OCI-LY1 (cell line): ENCODE measurements at regions not wholly inside any gene's neighbourhood (a gene's known extent, or its start where the extent isn't known, plus 50 kb on each side); places are given as distances from the start of the nearest gene placed in this dataset.

ENCODE experiments used
- H2AFZ ChIP-seq: fragments of 200-600 bp; sonication (generic), shearing (Covaris generic); 2 replicates; pipeline ENCODE4 v1.6.0; 2014; ENCODE audit warnings: antibody characterized with exemption, mild to moderate bottlenecking, low read length
- H3F3A ChIP-seq: fragments of 200-600 bp; sonication (generic), shearing (Covaris generic); 2 replicates; pipeline ENCODE4 v1.6.0; 2014; ENCODE audit warnings: mild to moderate bottlenecking, antibody characterized with exemption, low read length, moderate library complexity; ENCODE audit not compliant: insufficient read depth
- H3K27ac ChIP-seq: fragments of 200-600 bp; sonication (generic); 2 replicates; pipeline ENCODE4 v1.5.1; 2014; ENCODE audit warnings: low read length, mixed run types, mild to moderate bottlenecking, low read depth; ENCODE audit not compliant: poor library complexity, severe bottlenecking
- H3K27me3 ChIP-seq: fragments of 200-600 bp; sonication (generic); 2 replicates; pipeline ENCODE4 v1.6.0; 2014; ENCODE audit warnings: antibody characterized with exemption, mild to moderate bottlenecking, low read length, moderate library complexity; ENCODE audit not compliant: insufficient read depth
- H3K36me3 ChIP-seq: fragments of 200-600 bp; sonication (generic); 2 replicates; pipeline ENCODE4 v1.6.1; 2014; ENCODE audit warnings: mild to moderate bottlenecking, antibody characterized with exemption, low read length, moderate library complexity, mixed read lengths; ENCODE audit not compliant: insufficient read depth
- H3K4me1 ChIP-seq: fragments of 200-600 bp; sonication (generic); 2 replicates; pipeline ENCODE4 v1.5.1; 2014; ENCODE audit warnings: mild to moderate bottlenecking, low read length, moderate library complexity; ENCODE audit not compliant: insufficient read depth, severe bottlenecking
- H3K4me2 ChIP-seq: fragments of 200-600 bp; sonication (generic), shearing (Covaris generic); 2 replicates; pipeline ENCODE4 v1.6.1; 2014; ENCODE audit warnings: low read length
- H3K4me3 ChIP-seq: fragments of 200-600 bp; sonication (generic); 2 replicates; pipeline ENCODE4 v1.5.1; 2014; ENCODE audit warnings: low read length, low read depth, mild to moderate bottlenecking, mixed read lengths; ENCODE audit not compliant: poor library complexity, severe bottlenecking
- H3K79me2 ChIP-seq: fragments of 200-600 bp; shearing (Covaris generic); 2 replicates; pipeline ENCODE4 v1.6.1; 2016; ENCODE audit warnings: mixed run types, low read length, mixed read lengths; ENCODE audit not compliant: insufficient read depth
- H3K9ac ChIP-seq: fragments of 200-600 bp; sonication (generic), shearing (Covaris generic); 2 replicates; pipeline ENCODE4 v1.6.1; 2014; ENCODE audit warnings: mild to moderate bottlenecking, low read length, mixed read lengths
- H3K9me2 ChIP-seq: fragments of 200-600 bp; sonication (generic), shearing (Covaris generic); 2 replicates; pipeline ENCODE4 v1.6.1; 2014; ENCODE audit warnings: low read depth, mild to moderate bottlenecking, low read length, mixed read lengths
- H3K9me3 ChIP-seq: fragments of 200-600 bp; shearing (Covaris generic); 2 replicates; pipeline ENCODE4 v1.6.1; 2014; ENCODE audit warnings: low read length, mixed read lengths
- H4K20me1 ChIP-seq: fragments of 200-600 bp; sonication (generic), shearing (Covaris generic); 2 replicates; pipeline ENCODE4 v1.6.0; 2016; ENCODE audit warnings: mild to moderate bottlenecking, low read length; ENCODE audit not compliant: insufficient read depth
- EZH2 ChIP-seq: fragments of 200-600 bp; sonication (generic), shearing (Covaris generic); IDR thresholded peaks from 2 replicates; pipeline ENCODE4 v1.8.0; 2017; ENCODE audit warnings: borderline replicate concordance, mixed run types, mild to moderate bottlenecking, antibody characterized with exemption, low read length, moderate library complexity, mixed read lengths
- TF ChIP-seq, protein P1 (sequence below): fragments of 200-600 bp; sonication (generic), shearing (Covaris generic); IDR thresholded peaks from 2 replicates; pipeline ENCODE4 v1.5.1; 2017; ENCODE audit warnings: mild to moderate bottlenecking, antibody characterized with exemption, low read length, moderate library complexity, mixed read lengths

DNA sequence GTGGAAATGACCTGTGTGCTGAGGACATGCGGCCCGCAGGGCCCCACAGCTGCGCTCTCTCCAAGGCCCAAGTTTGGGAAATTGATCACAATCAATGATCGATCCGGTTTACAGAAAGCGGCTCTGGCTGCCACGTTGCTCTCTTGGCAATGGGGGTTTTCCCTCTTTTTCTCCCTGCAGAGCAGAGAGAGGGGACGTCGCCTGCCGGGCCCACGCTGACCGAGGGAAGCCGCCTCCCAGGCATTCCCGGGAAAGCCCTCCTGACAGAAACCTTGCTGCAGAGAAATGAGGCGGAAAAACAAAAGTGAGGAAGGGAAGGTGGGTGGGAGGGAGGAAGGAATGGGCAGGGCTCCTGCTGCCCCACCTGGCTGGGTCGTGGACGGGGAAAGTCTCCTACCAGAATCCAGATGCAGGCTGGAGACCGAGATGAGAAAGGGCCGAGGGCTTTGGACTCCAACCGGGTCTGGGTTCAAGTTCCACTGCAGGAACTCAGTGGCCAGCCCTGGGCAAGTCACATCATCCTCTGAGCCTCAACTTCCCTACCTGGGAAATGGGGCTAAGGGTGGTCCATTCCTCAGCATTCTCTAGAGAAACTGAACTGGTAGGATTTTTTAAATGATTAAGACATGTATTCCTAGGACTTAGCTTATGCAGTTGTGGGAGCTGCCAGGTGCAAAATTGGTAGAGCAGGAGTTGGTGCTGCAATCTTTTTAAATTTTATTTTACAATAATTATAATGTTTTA is 75.5 kb downstream of the PHETA1 start:
- TF ChIP-seq, protein P1, sequence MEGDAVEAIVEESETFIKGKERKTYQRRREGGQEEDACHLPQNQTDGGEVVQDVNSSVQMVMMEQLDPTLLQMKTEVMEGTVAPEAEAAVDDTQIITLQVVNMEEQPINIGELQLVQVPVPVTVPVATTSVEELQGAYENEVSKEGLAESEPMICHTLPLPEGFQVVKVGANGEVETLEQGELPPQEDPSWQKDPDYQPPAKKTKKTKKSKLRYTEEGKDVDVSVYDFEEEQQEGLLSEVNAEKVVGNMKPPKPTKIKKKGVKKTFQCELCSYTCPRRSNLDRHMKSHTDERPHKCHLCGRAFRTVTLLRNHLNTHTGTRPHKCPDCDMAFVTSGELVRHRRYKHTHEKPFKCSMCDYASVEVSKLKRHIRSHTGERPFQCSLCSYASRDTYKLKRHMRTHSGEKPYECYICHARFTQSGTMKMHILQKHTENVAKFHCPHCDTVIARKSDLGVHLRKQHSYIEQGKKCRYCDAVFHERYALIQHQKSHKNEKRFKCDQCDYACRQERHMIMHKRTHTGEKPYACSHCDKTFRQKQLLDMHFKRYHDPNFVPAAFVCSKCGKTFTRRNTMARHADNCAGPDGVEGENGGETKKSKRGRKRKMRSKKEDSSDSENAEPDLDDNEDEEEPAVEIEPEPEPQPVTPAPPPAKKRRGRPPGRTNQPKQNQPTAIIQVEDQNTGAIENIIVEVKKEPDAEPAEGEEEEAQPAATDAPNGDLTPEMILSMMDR, result no peak
- no peak for TF ChIP-seq EZH2
- H3K9me2 ChIP-seq, result no peaks in the 10 kb centered on the region
- no peaks in the 10 kb centered on the region for H3K36me3 ChIP-seq
- H3K9me3 ChIP-seq, result no peaks in the 10 kb centered on the region
- H3K27me3 ChIP-seq, result no peaks in the 10 kb centered on the region
- H3K27ac ChIP-seq, result no peak overlapping the region
- no peaks in the 10 kb centered on the region for H4K20me1 ChIP-seq
- H3K79me2 ChIP-seq, result no peaks in the 10 kb centered on the region
- no peak overlapping the region for H3K4me3 ChIP-seq
- H2AFZ ChIP-seq, result no peak overlapping the region
- H3K9ac ChIP-seq, result no peak overlapping the region
- no peak overlapping the region for H3K4me2 ChIP-seq
- no peaks in the 10 kb centered on the region for H3K4me1 ChIP-seq
- H3F3A ChIP-seq, result no peaks in the 10 kb centered on the region

DNA sequence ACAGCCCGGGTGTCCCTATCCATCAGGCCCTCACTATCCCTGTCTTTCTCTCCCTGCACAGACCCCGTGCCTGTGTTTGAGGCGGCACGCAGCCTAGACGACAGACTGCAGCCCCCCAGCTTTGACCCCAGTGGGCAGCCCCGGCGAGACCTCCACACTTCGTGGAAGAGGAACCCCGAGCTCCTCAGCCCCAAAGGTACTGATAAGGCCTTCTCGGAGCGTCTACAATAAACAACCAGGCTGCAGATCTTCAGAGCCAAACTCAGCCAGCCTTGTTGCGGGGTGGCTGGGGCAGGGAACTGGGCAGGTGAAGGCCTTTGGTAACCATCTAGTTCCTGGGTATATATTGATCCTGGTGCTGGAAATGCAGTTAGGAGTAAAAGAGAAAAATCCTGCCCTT is 77.5 kb downstream of the PHETA1 start:
- Histone ChIP-seq H3K4me1 (no peaks in the 10 kb centered on the region), H2AFZ (no peak overlapping the region), H3K9ac (no peak overlapping the region), H3K9me3 (no peaks in the 10 kb centered on the region), H3K27me3 (no peaks in the 10 kb centered on the region), H3K36me3 (no peaks in the 10 kb centered on the region), H3K79me2 (no peaks in the 10 kb centered on the region), H3F3A (no peaks in the 10 kb centered on the region), H3K4me3 (no peak overlapping the region), H3K27ac (no peak overlapping the region), H4K20me1 (no peaks in the 10 kb centered on the region), H3K9me2 (no peaks in the 10 kb centered on the region), H3K4me2 (no peak overlapping the region)
- TF ChIP-seq EZH2, result no peak
- TF ChIP-seq, protein P1, result no peak

DNA sequence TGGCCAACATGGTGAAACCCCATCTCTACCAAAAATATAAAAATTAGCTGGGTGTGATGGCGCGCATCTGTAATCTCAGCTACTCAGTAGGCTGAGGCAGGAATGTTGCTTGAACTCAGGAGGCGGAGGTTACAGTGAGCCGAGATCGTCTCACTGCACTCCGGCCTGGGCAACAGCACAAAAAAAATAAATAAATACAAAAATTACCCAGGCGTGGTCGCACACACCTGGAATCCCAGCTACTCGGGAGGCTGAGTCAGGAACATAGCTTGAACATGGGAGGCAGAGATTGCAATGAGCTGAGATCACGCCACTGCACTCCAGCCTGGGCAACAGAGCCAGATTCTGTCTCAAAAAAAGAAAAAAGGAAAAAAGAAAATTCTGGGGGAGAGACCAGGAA is 80.1 kb downstream of the PHETA1 start:
- Histone ChIP-seq H3F3A (no peaks in the 10 kb centered on the region), H3K4me2 (no peak overlapping the region), H3K27me3 (no peaks in the 10 kb centered on the region), H3K79me2 (no peaks in the 10 kb centered on the region), H3K4me3 (no peak overlapping the region), H3K9me2 (no peaks in the 10 kb centered on the region), H3K4me1 (no peaks in the 10 kb centered on the region), H3K9ac (no peak overlapping the region), H3K36me3 (no peaks in the 10 kb centered on the region), H2AFZ (no peak overlapping the region), H4K20me1 (no peaks in the 10 kb centered on the region), H3K9me3 (no peaks in the 10 kb centered on the region), H3K27ac (no peak overlapping the region)
- TF ChIP-seq, protein P1, result no peak
- no peak for TF ChIP-seq EZH2
